ENCODE measurements at regions not wholly inside any gene's neighbourhood (a gene's known extent, or its start where the extent isn't known, plus 50 kb on each side); places are given as distances from the start of the nearest gene placed in this dataset.

- CTCF ChIA-PET = no interaction called here
- Mint-ChIP-seq H3K9me3 (no peaks in the 10 kb centered on the region), H3K27me3 (ENCODE audit: low read depth) (no peaks in the 10 kb centered on the region), H3K4me1 (ENCODE audit: low read depth) (no peaks in the 10 kb centered on the region), H3K36me3 (ENCODE audit: low read depth) (no peaks in the 10 kb centered on the region), H3K4me3 (no peak overlapping the region), H3K27ac (no peak overlapping the region)
- intact Hi-C loops (cut with micrococcal nuclease) = no loop called here
- DNase-seq = no peak
Measured at GRCh38 chr7:48703466-48703865, 220.9 kb upstream of the CDC14C start.

DNA sequence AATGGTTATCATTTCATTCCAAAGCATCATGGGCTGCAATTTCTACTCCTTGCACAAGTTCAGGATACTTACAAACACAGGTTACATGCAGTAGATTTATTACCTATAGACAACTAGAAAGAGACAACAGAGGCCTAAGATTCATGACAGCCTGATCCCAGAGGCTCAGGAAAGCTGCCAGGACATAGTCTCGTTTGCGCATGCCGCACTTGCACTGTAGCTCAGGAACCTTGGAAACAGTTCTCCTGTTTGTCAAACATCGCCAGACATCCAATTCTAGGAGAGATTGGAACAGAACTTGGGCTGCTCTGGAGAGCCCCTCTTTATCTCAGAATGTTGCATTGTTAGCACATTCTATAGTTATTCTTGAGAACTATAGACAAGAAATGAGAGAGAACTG is 216.2 kb upstream of the CDC14C start:
- Mint-ChIP-seq H3K4me3 (no peak overlapping the region), H3K27me3 (ENCODE audit: low read depth) (no peaks in the 10 kb centered on the region), H3K27ac (no peak overlapping the region), H3K36me3 (ENCODE audit: low read depth) (no peaks in the 10 kb centered on the region), H3K9me3 (no peaks in the 10 kb centered on the region), H3K4me1 (ENCODE audit: low read depth) (no peaks in the 10 kb centered on the region)
- CTCF ChIA-PET = no interaction called here
- intact Hi-C loops (cut with micrococcal nuclease) = no loop called here
- DNase-seq = no peak

DNA sequence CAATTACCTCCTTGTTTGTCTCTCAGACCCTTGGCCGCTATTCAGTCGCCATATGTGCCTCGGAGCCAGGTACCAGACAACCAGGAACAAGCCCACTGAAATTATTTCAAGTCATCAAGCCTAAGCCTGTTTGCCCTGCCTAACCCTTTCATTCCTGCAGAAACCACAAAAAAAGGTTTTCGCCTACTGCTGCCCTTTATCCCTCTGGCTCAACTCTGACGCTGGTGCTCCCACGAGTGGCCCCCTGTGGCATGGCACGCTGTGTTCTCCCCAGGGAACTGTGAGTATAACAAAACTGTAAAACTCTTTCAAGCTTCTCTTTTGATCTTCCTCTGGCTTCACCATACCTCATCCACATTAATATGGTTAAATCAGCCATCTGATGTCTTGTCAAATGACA is 215.7 kb upstream of the CDC14C start:
- Mint-ChIP-seq H3K36me3 (ENCODE audit: low read depth) (no peaks in the 10 kb centered on the region), H3K27me3 (ENCODE audit: low read depth) (no peaks in the 10 kb centered on the region), H3K9me3 (no peaks in the 10 kb centered on the region), H3K4me3 (no peak overlapping the region), H3K4me1 (ENCODE audit: low read depth) (no peaks in the 10 kb centered on the region), H3K27ac (no peak overlapping the region)
- no peak for DNase-seq
- intact Hi-C loops (cut with micrococcal nuclease) = no loop called here
- CTCF ChIA-PET = no interaction called here

DNA sequence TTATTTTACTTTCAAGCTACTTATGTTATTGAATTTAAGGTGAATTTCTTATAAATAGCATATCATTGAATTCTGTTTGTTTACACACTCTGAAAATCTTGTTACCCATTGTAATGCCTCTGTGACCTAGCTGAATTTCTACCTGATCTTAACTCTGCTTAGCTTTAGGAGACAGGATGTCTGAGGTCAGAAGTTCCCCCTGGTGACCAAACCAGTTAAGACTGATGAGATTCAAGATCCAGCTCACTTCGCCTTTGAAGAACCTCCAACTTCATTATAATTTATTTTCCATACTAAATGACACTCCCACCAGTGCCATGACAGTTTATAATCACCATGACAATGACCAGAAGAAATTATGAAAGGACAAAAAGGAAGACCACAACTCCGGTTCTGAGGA is 213.4 kb upstream of the CDC14C start:
- H3K9me3 Mint-ChIP-seq = no peaks in the 10 kb centered on the region
- H3K4me1 Mint-ChIP-seq (ENCODE audit: low read depth) = no peaks in the 10 kb centered on the region
- no peaks in the 10 kb centered on the region for H3K27me3 Mint-ChIP-seq (ENCODE audit: low read depth)
- H3K27ac Mint-ChIP-seq = no peak overlapping the region
- no peaks in the 10 kb centered on the region for H3K36me3 Mint-ChIP-seq (ENCODE audit: low read depth)
- intact Hi-C loops (cut with micrococcal nuclease) = no loop called here
- H3K4me3 Mint-ChIP-seq = no peak overlapping the region
- CTCF ChIA-PET = no interaction called here
- no peak for DNase-seq

- intact Hi-C loops (cut with micrococcal nuclease) = no loop called here
- H3K4me1 Mint-ChIP-seq (ENCODE audit: low read depth) = no peaks in the 10 kb centered on the region
- no peaks in the 10 kb centered on the region for H3K27me3 Mint-ChIP-seq (ENCODE audit: low read depth)
- no peaks in the 10 kb centered on the region for H3K36me3 Mint-ChIP-seq (ENCODE audit: low read depth)
- no peak overlapping the region for H3K4me3 Mint-ChIP-seq
- no peaks in the 10 kb centered on the region for H3K9me3 Mint-ChIP-seq
- H3K27ac Mint-ChIP-seq = no peak overlapping the region
- CTCF ChIA-PET = no interaction called here
- no peak for DNase-seq
Measured at GRCh38 chr7:48718731-48719378, 205.5 kb upstream of the CDC14C start.

- H3K36me3 Mint-ChIP-seq (ENCODE audit: low read depth) = no peaks in the 10 kb centered on the region
- no peak overlapping the region for H3K27ac Mint-ChIP-seq
- no peak overlapping the region for H3K4me3 Mint-ChIP-seq
- H3K27me3 Mint-ChIP-seq (ENCODE audit: low read depth) = no peaks in the 10 kb centered on the region
- no peaks in the 10 kb centered on the region for H3K4me1 Mint-ChIP-seq (ENCODE audit: low read depth)
- intact Hi-C loops (cut with micrococcal nuclease) = no loop called here
- DNase-seq = no peak
- peaks cover 1% of the 10 kb centered on the region for H3K9me3 Mint-ChIP-seq
- CTCF ChIA-PET = interaction anchor here (0.6 kb wide), 1 partner anchor 211 kb away, joined by 4 read pairs; no protein-coding TSS in a partner anchor
Measured at GRCh38 chr7:48728799-48729198, 195.5 kb upstream of the CDC14C start.

DNA sequence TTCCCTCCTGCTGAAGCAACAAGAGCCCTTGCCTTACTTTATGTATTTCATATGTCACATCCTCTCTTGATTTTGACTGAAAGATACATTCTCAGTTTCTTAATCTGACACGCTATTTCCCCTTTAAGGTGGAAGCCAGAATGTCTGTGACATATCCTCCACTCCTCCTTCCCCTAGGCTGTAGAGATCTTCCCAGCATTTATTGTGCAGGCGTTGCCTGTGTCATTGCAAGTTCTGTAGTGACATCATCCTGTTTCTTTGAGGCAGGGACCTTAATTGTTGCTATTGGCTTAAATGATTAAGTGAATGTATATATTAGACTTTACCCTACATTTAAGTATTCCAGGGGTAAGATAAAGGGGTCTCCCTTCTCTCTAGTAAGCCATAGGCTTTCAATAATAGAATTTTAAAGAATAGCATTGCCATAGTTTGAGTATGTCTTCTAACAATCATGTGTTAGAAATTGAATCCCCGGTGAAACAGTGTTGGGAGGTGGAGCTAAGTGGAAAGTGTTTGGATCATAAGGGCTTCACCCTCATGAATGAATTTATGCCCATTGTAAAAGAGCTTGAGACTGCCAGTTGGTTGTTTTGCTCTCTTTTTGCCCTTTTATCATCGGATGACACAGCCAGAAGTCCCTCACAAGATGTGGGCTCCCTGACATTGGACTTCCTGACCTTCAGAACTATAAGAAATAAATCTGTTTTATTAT is 189.5 kb upstream of the CDC14C start:
- CTCF ChIA-PET = no interaction called here
- H3K27me3 Mint-ChIP-seq (ENCODE audit: low read depth) = no peaks in the 10 kb centered on the region
- no peaks in the 10 kb centered on the region for H3K36me3 Mint-ChIP-seq (ENCODE audit: low read depth)
- no peaks in the 10 kb centered on the region for H3K4me1 Mint-ChIP-seq (ENCODE audit: low read depth)
- DNase-seq = no peak
- H3K27ac Mint-ChIP-seq = no peak overlapping the region
- no peak overlapping the region for H3K4me3 Mint-ChIP-seq
- peaks cover 17% of the 10 kb centered on the region for H3K9me3 Mint-ChIP-seq
- intact Hi-C loops (cut with micrococcal nuclease) = no loop called here

DNA sequence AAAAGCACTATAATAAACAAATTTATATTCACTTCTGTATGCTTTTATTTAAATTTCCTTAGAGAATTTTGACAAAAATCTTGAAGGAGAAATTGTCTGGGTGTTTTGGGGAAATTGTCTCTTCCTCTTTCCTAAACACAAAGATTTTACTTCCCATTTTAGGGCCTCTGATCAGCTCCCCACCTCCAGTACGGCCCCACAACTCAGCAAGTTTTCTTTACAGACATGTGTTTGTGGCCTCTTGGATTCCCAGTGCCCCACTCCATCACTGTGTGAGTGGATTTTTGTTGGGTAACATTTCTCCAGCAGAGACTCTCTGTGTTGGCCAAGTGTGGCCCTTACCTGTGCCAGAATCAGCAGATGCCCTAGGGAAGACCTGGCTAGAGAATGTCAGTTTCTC is 182.8 kb upstream of the CDC14C start:
- no peak overlapping the region for H3K4me3 Mint-ChIP-seq
- CTCF ChIA-PET = no interaction called here
- no peak overlapping the region for H3K27ac Mint-ChIP-seq
- no peaks in the 10 kb centered on the region for H3K4me1 Mint-ChIP-seq (ENCODE audit: low read depth)
- intact Hi-C loops (cut with micrococcal nuclease) = no loop called here
- H3K36me3 Mint-ChIP-seq (ENCODE audit: low read depth) = no peaks in the 10 kb centered on the region
- H3K9me3 Mint-ChIP-seq = peaks cover 18% of the 10 kb centered on the region
- DNase-seq = no peak
- H3K27me3 Mint-ChIP-seq (ENCODE audit: low read depth) = no peaks in the 10 kb centered on the region

DNA sequence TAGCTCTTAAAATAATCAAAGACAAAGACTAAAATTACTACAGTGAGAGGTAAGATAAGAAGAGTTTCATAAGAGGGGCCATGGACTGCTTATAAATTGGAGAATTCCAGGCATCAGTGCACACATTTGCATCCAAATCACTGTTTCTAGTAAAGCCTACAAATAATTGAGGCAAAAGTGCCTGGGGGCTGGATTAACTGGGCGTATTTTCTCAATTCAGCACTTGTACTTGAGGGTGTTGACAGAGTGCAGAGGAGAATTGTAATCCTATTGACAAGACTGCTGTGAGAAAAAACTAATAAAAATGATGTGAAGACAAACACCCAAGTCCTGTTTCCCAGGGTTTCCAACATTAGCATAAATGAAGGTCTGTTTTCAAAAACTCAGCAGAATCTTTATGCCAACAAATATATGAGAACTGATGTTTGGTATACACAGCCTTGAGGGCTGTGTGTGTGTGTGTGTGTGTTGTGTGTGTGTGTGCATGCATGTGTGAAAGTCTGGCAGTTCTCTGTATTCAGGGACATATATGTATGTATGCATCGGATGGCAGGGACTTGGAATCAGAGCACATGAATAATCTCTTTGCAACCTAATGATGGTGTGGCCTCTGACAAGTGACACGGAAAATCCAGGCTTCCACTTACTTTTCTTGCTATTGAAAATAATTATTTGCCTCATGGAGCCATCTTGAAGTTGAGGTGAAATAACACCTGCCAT is 182.1 kb upstream of the CDC14C start:
- Mint-ChIP-seq H3K27ac (no peak overlapping the region), H3K9me3 (peaks cover 18% of the 10 kb centered on the region), H3K36me3 (ENCODE audit: low read depth) (no peaks in the 10 kb centered on the region), H3K27me3 (ENCODE audit: low read depth) (no peaks in the 10 kb centered on the region), H3K4me1 (ENCODE audit: low read depth) (no peaks in the 10 kb centered on the region), H3K4me3 (no peak overlapping the region)
- intact Hi-C loops (cut with micrococcal nuclease) = no loop called here
- DNase-seq = no peak
- CTCF ChIA-PET = no interaction called here

- no peak for DNase-seq
- Mint-ChIP-seq H3K9me3 (peaks cover 1% of the 10 kb centered on the region), H3K4me1 (ENCODE audit: low read depth) (no peaks in the 10 kb centered on the region), H3K4me3 (no peak overlapping the region), H3K27ac (no peak overlapping the region), H3K36me3 (ENCODE audit: low read depth) (no peaks in the 10 kb centered on the region), H3K27me3 (ENCODE audit: low read depth) (no peaks in the 10 kb centered on the region)
- CTCF ChIA-PET = no interaction called here
- intact Hi-C loops (cut with micrococcal nuclease) = no loop called here
Measured at GRCh38 chr7:48748081-48748833, 176.1 kb upstream of the CDC14C start.

GRCh38 chr7:48755061-48755555 is 169.2 kb upstream of the CDC14C start:
- intact Hi-C loops (cut with micrococcal nuclease) = no loop called here
- no peak for DNase-seq
- no peaks in the 10 kb centered on the region for H3K27me3 Mint-ChIP-seq (ENCODE audit: low read depth)
- H3K27ac Mint-ChIP-seq = no peak overlapping the region
- no peak overlapping the region for H3K4me3 Mint-ChIP-seq
- H3K36me3 Mint-ChIP-seq (ENCODE audit: low read depth) = no peaks in the 10 kb centered on the region
- no peaks in the 10 kb centered on the region for H3K4me1 Mint-ChIP-seq (ENCODE audit: low read depth)
- H3K9me3 Mint-ChIP-seq = no peaks in the 10 kb centered on the region
- CTCF ChIA-PET = interaction anchor here (1.1 kb wide), 1 partner anchor 9 kb away, joined by 3 read pairs; no protein-coding TSS in a partner anchor

DNA sequence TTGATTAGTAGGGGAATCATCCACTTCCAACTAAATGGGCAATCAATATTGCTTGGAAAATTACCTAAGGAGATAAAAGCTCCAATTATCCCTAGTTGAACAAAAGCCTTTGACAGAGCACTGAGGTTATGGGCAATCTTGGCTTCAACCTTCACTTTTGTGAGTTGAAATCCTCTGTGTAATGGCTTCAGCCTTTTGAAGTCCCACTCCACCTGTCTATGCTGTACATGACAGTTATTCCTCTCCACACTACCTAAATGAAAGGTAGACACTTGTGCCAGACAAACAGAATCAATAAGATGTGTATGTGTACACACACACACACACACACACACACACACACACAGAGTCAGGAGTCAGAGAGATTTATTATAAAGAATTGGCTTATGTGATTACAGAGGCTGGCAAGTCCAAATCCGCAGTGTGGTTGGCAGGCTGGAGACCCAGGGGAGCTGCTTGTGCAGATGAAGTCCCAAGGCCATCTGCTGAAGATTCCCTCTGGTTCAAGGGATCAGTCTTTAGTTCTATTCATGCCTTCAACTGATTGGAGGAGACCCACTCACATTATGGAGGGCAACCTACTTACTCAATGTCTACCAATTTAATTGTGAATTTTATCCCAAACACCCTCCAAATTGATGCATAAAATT is 164.8 kb upstream of the CDC14C start:
- Mint-ChIP-seq H3K27ac (no peak overlapping the region), H3K36me3 (ENCODE audit: low read depth) (no peaks in the 10 kb centered on the region), H3K4me3 (no peak overlapping the region), H3K9me3 (no peaks in the 10 kb centered on the region), H3K27me3 (ENCODE audit: low read depth) (no peaks in the 10 kb centered on the region), H3K4me1 (ENCODE audit: low read depth) (no peaks in the 10 kb centered on the region)
- DNase-seq = no peak
- CTCF ChIA-PET = no interaction called here
- intact Hi-C loops (cut with micrococcal nuclease) = no loop called here
